ENCODE measurements at regions not wholly inside any gene's neighbourhood (a gene's known extent, or its start where the extent isn't known, plus 50 kb on each side); places are given as distances from the start of the nearest gene placed in this dataset.

- TF ChIP-seq MXD4 (CRISPR knock-in tag; IDR thresholded peaks at IDR 0.05) (no peak), TCF7 (IDR thresholded peaks at IDR 0.05; ENCODE audit: low read depth) (no peak), FOXM1 (CRISPR knock-in tag; IDR thresholded peaks at IDR 0.05) (no peak), POLR2AphosphoS5 (IDR thresholded peaks at IDR 0.05; ENCODE audit: low read depth, low read length) (no peak), SMC3 (IDR thresholded peaks at IDR 0.05; ENCODE audit: low read length) (no peak), IRX3 (CRISPR knock-in tag; IDR thresholded peaks at IDR 0.05; ENCODE audit: borderline replicate concordance, low read depth) (no peak), ZC3H4 (CRISPR knock-in tag; IDR thresholded peaks at IDR 0.05; ENCODE audit: borderline replicate concordance) (no peak), ZNF552 (CRISPR knock-in tag; IDR thresholded peaks at IDR 0.05; ENCODE audit: borderline replicate concordance) (no peak), ZNF784 (CRISPR knock-in tag; IDR thresholded peaks at IDR 0.05; ENCODE audit: borderline replicate concordance) (no peak)
Measured at GRCh38 chr1:81325397-81325796, 475.3 kb upstream of the ADGRL2 start.

Measured in HepG2 (cell line).